Gastrocnemius medialis (tissue), 4 donors: ENCODE measurements at regions not wholly inside any gene's neighbourhood (a gene's known extent, or its start where the extent isn't known, plus 50 kb on each side); places are given as distances from the start of the nearest gene placed in this dataset.

Experiments used
- ATAC-seq, 2 donors: fragments of 150-250 bp; one replicate each; pipeline ENCODE4 v1.9.1; 2016
- DNase-seq, 2 donors: peaks; one replicate each; pipeline ENCODE4 v3.0.0-alpha.2; 2019
- H3K27ac ChIP-seq, 4 donors: fragments of 200-600 bp; sonication (generic); 1 replicate in 1 of 4; 2 replicates in 3 of 4; pipeline ENCODE4 v1.5.1; 2016 to 2018; ENCODE audit warnings: mild to moderate bottlenecking in 2 of 4, moderate library complexity in 1 of 4
- H3K27me3 ChIP-seq, 3 donors: fragments of 200-600 bp; sonication (generic) in 2 of 3; 1 replicate in 1 of 3; 2 replicates in 2 of 3; pipeline versions ENCODE4 v1.5.1 to v1.6.0; 2016 to 2019; ENCODE audit warnings: mild to moderate bottlenecking in 1 of 3, moderate library complexity in 1 of 3
- H3K36me3 ChIP-seq, 2 donors: fragments of 200-600 bp; sonication (generic) in 1 of 2; one replicate each; pipeline ENCODE4 v1.5.1; 2017 to 2018
- H3K4me1 ChIP-seq, 2 donors: fragments of 200-600 bp; sonication (generic) in 1 of 2; one replicate each; pipeline ENCODE4 v1.5.1; 2016 to 2017; ENCODE audit warnings: mild to moderate bottlenecking in 2 of 2
- H3K4me3 ChIP-seq, 4 donors: fragments of 200-600 bp; sonication (generic) in 3 of 4; 1 replicate in 1 of 4; 2 replicates in 3 of 4; pipeline ENCODE4 v1.5.1; 2016 to 2019; ENCODE audit warnings: mild to moderate bottlenecking in 2 of 4
- H3K9me3 ChIP-seq, 3 donors: fragments of 200-600 bp; sonication (generic) in 2 of 3; 1 replicate in 1 of 3; 2 replicates in 2 of 3; pipeline ENCODE4 v1.5.1; 2016 to 2019
- POLR2A ChIP-seq, 2 donors: fragments of 450-650 bp; IDR thresholded peaks; one replicate each; pipeline ENCODE4 v1.6.1; 2017; ENCODE audit warnings: antibody characterized with exemption in 2 of 2, mild to moderate bottlenecking in 2 of 2, moderate library complexity in 2 of 2
- in situ Hi-C, 4 donors: fragments of 200-750 bp; cut with MboI; loops; one replicate each; pipeline versions ENCODE4 v1.15.0 to v1.8.0; 2017; ENCODE audit warnings: low sequenced_read_pairs in 4 of 4
- intact Hi-C: fragments of 100-400 bp; cut with DNase I; formaldehyde crosslinking; loops from one replicate; pipeline ENCODE4 v1.15.1; 2023; ENCODE audit warnings: low total_unique reads
- TF ChIP-seq, protein P1 (sequence below), 5 experiments: fragments of 450-650 bp in 3 of 5; fragments of 200-600 bp in 2 of 5; sonication (generic) in 2 of 5; IDR thresholded peaks in 4 of 5; conservative IDR thresholded peaks in 1 of 5; 1 replicate in 4 of 5; 2 replicates in 1 of 5; pipeline ENCODE4 v1.5.1; 2016 to 2019; ENCODE audit warnings: antibody characterized with exemption in 5 of 5, mild to moderate bottlenecking in 3 of 5, moderate library complexity in 3 of 5

DNA sequence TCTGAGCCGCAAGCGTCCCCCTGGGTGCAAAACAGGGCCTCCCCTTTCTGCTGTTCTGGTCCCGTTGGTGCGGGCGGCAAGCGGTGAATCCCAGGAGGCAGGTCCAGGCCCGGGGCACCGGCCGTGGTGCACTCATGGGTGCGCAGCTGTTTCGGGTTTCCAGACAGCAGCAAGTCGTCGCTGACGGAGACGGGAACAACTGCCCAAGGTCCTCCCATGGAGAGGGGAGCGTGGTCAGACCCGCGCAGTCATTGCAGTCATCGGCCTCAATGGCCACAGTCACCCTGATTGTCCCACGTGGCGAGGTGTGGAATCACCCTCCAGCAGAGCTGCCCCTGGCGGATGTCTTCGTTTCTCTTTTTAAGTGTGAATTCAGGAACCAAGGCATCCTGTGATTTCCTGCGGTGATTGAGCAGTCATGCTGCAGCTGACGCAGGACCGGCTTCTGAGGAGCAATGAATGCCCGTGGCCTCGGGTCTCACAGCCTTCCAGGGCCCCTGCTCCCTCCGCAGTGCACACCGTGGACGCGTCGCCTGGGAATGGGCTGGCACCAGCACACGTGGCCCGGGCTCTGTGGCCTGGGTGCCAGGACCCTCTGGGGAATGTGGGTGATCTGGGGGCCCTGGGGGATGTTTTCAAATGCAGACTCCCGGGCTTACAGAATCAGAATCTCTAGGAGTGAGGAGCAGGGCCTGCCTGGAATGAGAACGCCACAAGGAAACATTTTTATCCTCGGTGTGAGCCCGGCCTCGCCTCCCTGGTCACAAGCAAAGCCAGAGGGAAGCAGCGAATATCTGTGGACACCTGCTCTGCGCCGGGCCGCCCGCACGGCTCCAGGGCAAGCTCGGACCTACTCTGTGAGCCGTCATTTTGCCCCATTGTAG is 244.2 kb upstream of the SALL3 start:
- Histone ChIP-seq H3K9me3 (no peaks in the 10 kb centered on the region), H3K36me3 (no peaks in the 10 kb centered on the region), H3K4me1 (no peaks in the 10 kb centered on the region), H3K4me3 (no peak overlapping the region), H3K27me3 (no peaks in the 10 kb centered on the region), H3K27ac (no peak overlapping the region)
- in situ Hi-C loops (no loop called here), intact Hi-C loops (no loop called here)
- ATAC-seq: no peak
- no peak for TF ChIP-seq POLR2A (IDR thresholded peaks at IDR 0.05)
- TF ChIP-seq, protein P1, sequence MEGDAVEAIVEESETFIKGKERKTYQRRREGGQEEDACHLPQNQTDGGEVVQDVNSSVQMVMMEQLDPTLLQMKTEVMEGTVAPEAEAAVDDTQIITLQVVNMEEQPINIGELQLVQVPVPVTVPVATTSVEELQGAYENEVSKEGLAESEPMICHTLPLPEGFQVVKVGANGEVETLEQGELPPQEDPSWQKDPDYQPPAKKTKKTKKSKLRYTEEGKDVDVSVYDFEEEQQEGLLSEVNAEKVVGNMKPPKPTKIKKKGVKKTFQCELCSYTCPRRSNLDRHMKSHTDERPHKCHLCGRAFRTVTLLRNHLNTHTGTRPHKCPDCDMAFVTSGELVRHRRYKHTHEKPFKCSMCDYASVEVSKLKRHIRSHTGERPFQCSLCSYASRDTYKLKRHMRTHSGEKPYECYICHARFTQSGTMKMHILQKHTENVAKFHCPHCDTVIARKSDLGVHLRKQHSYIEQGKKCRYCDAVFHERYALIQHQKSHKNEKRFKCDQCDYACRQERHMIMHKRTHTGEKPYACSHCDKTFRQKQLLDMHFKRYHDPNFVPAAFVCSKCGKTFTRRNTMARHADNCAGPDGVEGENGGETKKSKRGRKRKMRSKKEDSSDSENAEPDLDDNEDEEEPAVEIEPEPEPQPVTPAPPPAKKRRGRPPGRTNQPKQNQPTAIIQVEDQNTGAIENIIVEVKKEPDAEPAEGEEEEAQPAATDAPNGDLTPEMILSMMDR (IDR thresholded peaks at IDR 0.05 in 4 of 5, conservative IDR thresholded peaks at IDR 0.05 in 1 of 5): no peak
- DNase-seq: no peak

DNA sequence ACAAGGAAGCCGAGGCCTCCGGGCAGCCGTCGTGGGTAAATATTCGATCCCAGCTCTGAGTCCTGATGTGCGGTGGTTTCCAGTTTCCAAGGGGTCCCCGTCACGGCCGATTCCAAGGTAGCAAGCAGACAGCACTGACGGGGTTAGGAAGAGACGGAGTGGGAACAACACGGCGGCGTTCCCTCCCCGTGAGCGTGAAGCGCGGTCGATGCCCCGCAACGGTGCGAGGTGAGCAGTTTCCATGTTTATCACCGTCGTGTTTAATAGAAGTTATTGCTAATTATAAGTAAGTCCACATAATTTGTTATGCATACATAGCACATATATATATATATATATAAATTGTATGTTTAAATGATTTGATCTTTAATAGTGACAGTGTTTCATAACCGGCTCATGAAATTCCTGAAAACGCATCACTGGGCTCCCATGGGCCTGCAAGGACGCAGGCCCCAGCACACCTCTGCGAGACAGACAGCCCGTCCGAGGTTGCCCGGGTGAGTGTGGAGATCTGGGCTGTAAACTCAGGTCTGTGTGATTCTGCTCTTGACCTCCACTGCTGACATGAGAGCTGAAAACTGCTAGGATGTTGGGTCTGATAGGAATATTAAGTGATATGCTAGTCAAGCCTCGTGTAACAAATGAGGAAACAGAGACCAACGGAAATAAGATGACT is 243.5 kb upstream of the SALL3 start:
- Histone ChIP-seq H3K36me3 (no peaks in the 10 kb centered on the region), H3K27me3 (no peaks in the 10 kb centered on the region), H3K4me3 (no peak overlapping the region), H3K4me1 (no peaks in the 10 kb centered on the region), H3K27ac (no peak overlapping the region), H3K9me3 (no peaks in the 10 kb centered on the region)
- in situ Hi-C loops: no loop called here
- DNase-seq (no peak), ATAC-seq (no peak)
- intact Hi-C loops: no loop called here
- TF ChIP-seq, protein P1 (IDR thresholded peaks at IDR 0.05 in 4 of 5, conservative IDR thresholded peaks at IDR 0.05 in 1 of 5): no peak
- TF ChIP-seq POLR2A (IDR thresholded peaks at IDR 0.05): no peak

DNA sequence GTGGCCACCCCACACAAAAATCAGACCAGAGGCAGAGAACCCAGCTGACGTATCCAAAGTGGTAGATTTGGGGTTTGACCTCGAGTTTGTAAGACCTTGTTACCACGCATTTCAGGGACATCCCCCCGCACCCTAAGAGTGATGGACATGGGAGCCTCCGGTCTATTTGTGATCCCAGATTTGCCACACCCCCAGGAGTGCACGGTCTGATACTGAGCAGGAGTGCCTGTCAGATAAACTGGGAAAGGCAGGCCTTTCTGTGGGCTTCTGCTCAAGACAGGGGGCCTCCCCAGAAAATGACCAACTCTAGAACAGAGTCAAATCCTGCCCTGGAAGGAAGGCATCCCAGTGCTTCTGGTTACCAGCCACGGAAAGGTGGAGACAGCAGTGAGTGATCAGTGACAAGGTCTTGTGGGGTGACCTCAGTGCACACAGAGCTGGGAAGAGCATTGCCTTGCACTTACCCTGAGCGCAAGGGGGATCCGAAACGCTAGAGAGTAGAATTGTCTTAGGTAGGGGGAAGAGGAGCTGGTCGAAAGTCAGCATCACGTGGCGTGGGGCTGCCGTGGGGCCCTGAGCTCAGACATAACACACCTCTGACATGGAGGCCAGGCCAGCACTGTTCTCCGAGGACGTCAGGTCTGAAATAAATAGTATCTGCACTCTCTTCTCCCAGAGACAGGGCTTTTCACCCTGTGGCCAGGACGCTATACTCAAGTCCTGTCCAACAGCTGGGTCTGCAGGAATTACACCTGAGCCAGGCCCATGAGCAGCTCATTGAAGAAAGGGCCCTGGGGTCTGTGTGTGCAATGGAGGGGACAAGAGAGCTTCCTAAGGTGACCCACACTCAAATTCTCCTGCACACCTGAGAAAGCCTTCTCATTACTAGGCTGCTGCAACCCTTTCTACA is 242.4 kb upstream of the SALL3 start:
- H3K27me3 ChIP-seq: no peaks in the 10 kb centered on the region
- no peaks in the 10 kb centered on the region for H3K9me3 ChIP-seq
- intact Hi-C loops: no loop called here
- ATAC-seq (no peak), DNase-seq (no peak)
- no peak overlapping the region for H3K27ac ChIP-seq
- no peaks in the 10 kb centered on the region for H3K36me3 ChIP-seq
- in situ Hi-C loops: no loop called here
- no peaks in the 10 kb centered on the region for H3K4me1 ChIP-seq
- H3K4me3 ChIP-seq: no peak overlapping the region
- TF ChIP-seq, protein P1 (IDR thresholded peaks at IDR 0.05 in 4 of 5, conservative IDR thresholded peaks at IDR 0.05 in 1 of 5): no peak

DNA sequence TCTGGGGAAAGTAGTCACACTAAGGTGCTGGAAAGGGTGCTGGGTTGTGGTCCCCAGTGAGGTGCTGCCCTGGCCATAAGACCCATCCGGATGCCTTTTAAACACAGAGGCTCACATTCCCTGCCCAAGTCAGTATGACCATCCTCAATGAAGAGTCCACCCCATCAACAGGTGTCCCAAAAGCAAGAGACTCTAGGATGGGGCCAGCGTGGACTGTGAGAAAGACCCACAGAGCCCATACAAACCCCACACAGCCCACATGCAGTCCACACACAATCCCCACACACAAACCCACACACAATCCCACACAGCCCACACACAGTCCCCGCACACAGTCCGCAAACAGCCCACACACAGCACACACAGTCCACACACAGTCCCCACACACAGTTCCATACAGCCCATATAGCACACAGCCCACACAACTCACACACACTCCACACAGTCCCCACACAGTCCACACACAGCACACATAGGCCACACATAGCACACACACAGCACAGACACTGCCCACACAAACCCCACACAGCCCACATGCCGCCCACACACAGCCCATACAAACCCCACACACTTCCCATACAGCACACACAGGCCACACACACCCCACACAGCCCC is 241.4 kb upstream of the SALL3 start:
- Histone ChIP-seq H3K27me3 (no peaks in the 10 kb centered on the region), H3K36me3 (no peaks in the 10 kb centered on the region), H3K27ac (no peak overlapping the region), H3K4me1 (no peaks in the 10 kb centered on the region), H3K4me3 (no peak overlapping the region), H3K9me3 (no peaks in the 10 kb centered on the region)
- intact Hi-C loops (no loop called here), in situ Hi-C loops (no loop called here)
- DNase-seq: no peak
- no peak for ATAC-seq
- TF ChIP-seq POLR2A (IDR thresholded peaks at IDR 0.05): no peak
- TF ChIP-seq, protein P1 (IDR thresholded peaks at IDR 0.05 in 4 of 5, conservative IDR thresholded peaks at IDR 0.05 in 1 of 5): no peak
